ENCODE measurements at regions not wholly inside any gene's neighbourhood (a gene's known extent, or its start where the extent isn't known, plus 50 kb on each side); places are given as distances from the start of the nearest gene placed in this dataset.

- no peak overlapping the region for H3K27ac ChIP-seq (ENCODE audit: low read length)
- no peaks in the 10 kb centered on the region for H3K27me3 ChIP-seq (ENCODE audit: insufficient read depth, low read depth, low read length)
- no peak overlapping the region for H3K9ac ChIP-seq (ENCODE audit: low read length)
- no peaks in the 10 kb centered on the region for H3F3A ChIP-seq (ENCODE audit: insufficient read depth, low read length, poor library complexity, severe bottlenecking)
- no peak overlapping the region for H3K4me2 ChIP-seq (ENCODE audit: low read length)
- peak; percentile 71 for TF ChIP-seq CTCF (IDR thresholded peaks at IDR 0.05; ENCODE audit: poor library complexity, severe bottlenecking)
- peak; percentile 77 for TF ChIP-seq RAD21 (conservative IDR thresholded peaks at IDR 0.05)
- no peak for TF ChIP-seq TAF1 (IDR thresholded peaks at IDR 0.05; ENCODE audit: low read depth)
- no peak for TF ChIP-seq POLR2AphosphoS5 (IDR thresholded peaks at IDR 0.05)
- peak; percentile 65 for TF ChIP-seq SMC3 (conservative IDR thresholded peaks at IDR 0.05; ENCODE audit: poor library complexity)
- no peak for TF ChIP-seq EP300 (conservative IDR thresholded peaks at IDR 0.05; ENCODE audit: poor library complexity, severe bottlenecking)
- no peak for TF ChIP-seq EZH2 (IDR thresholded peaks at IDR 0.05; ENCODE audit: borderline replicate concordance, insufficient read depth, low read length, poor library complexity, severe bottlenecking)
- no peak for TF ChIP-seq MXI1 (conservative IDR thresholded peaks at IDR 0.05; ENCODE audit: poor library complexity, severe bottlenecking)
- no peak for TF ChIP-seq REST (IDR thresholded peaks at IDR 0.05; ENCODE audit: borderline replicate concordance)
- no peak overlapping the region for H2AFZ ChIP-seq (ENCODE audit: low read depth, low read length)
- no peaks in the 10 kb centered on the region for H3K79me2 ChIP-seq (replicated peaks; ENCODE audit: insufficient read depth, low read length)
- no peaks in the 10 kb centered on the region for H4K20me1 ChIP-seq (ENCODE audit: insufficient read depth)
- no peaks in the 10 kb centered on the region for H3K9me2 ChIP-seq (ENCODE audit: insufficient read depth, low read length)
- no peaks in the 10 kb centered on the region for H3K36me3 ChIP-seq (ENCODE audit: insufficient read depth, low read length)
- no peak overlapping the region for H3K4me3 ChIP-seq (ENCODE audit: low read length)
- no peaks in the 10 kb centered on the region for H3K9me3 ChIP-seq (ENCODE audit: low read length)
These were observed 82.1 kb downstream of the AVPR1A start for GRCh38 chr12:63068857-63069442.

- no peak overlapping the region for H3K4me3 ChIP-seq (ENCODE audit: low read length)
- H4K20me1 ChIP-seq (ENCODE audit: insufficient read depth) = no peaks in the 10 kb centered on the region
- no peak overlapping the region for H3K9ac ChIP-seq (ENCODE audit: low read length)
- no peak overlapping the region for H3K27ac ChIP-seq (ENCODE audit: low read length)
- TF ChIP-seq CTCF (IDR thresholded peaks at IDR 0.05; ENCODE audit: poor library complexity, severe bottlenecking) (no peak), EZH2 (IDR thresholded peaks at IDR 0.05; ENCODE audit: borderline replicate concordance, insufficient read depth, low read length, poor library complexity, severe bottlenecking) (no peak), SMC3 (conservative IDR thresholded peaks at IDR 0.05; ENCODE audit: poor library complexity) (no peak), REST (IDR thresholded peaks at IDR 0.05; ENCODE audit: borderline replicate concordance) (no peak), RAD21 (conservative IDR thresholded peaks at IDR 0.05) (no peak), TAF1 (IDR thresholded peaks at IDR 0.05; ENCODE audit: low read depth) (no peak), MXI1 (conservative IDR thresholded peaks at IDR 0.05; ENCODE audit: poor library complexity, severe bottlenecking) (no peak), EP300 (conservative IDR thresholded peaks at IDR 0.05; ENCODE audit: poor library complexity, severe bottlenecking) (no peak), POLR2AphosphoS5 (IDR thresholded peaks at IDR 0.05) (no peak)
- no peaks in the 10 kb centered on the region for H3K27me3 ChIP-seq (ENCODE audit: insufficient read depth, low read depth, low read length)
- no peak overlapping the region for H3K4me2 ChIP-seq (ENCODE audit: low read length)
- no peaks in the 10 kb centered on the region for H3K36me3 ChIP-seq (ENCODE audit: insufficient read depth, low read length)
- H3K9me2 ChIP-seq (ENCODE audit: insufficient read depth, low read length) = no peaks in the 10 kb centered on the region
- no peak overlapping the region for H2AFZ ChIP-seq (ENCODE audit: low read depth, low read length)
- H3F3A ChIP-seq (ENCODE audit: insufficient read depth, low read length, poor library complexity, severe bottlenecking) = no peaks in the 10 kb centered on the region
- no peaks in the 10 kb centered on the region for H3K79me2 ChIP-seq (replicated peaks; ENCODE audit: insufficient read depth, low read length)
- H3K9me3 ChIP-seq (ENCODE audit: low read length) = no peaks in the 10 kb centered on the region
These were observed 84.2 kb downstream of the AVPR1A start for GRCh38 chr12:63066782-63067181.
